Activated naive CD4-positive, alpha-beta T cell treated with anti-CD3 and anti-CD28 coated beads, Interleukin-2, amount 50 U/mL, for 24 hours (primary cell): ENCODE measurements at regions not wholly inside any gene's neighbourhood (a gene's known extent, or its start where the extent isn't known, plus 50 kb on each side); places are given as distances from the start of the nearest gene placed in this dataset.
"Not testable (repeated sequence)": the region's sequence is repeated elsewhere in the genome, so short reads cannot be mapped to it uniquely, and the experiment has no call there.

Experiments used
- H3K27ac Mint-ChIP-seq: one replicate; pipeline ENCODE4 v1.8.0; 2021; ENCODE audit warnings: mild to moderate bottlenecking, mixed read lengths
- H3K27me3 Mint-ChIP-seq: one replicate; pipeline ENCODE4 v1.8.0; 2021; ENCODE audit warnings: mixed read lengths
- H3K36me3 Mint-ChIP-seq: one replicate; pipeline ENCODE4 v1.8.0; 2021; ENCODE audit warnings: mixed read lengths
- H3K4me1 Mint-ChIP-seq: one replicate; pipeline ENCODE4 v1.8.0; 2021; ENCODE audit warnings: mixed read lengths
- H3K4me3 Mint-ChIP-seq: one replicate; pipeline ENCODE4 v1.8.0; 2021; ENCODE audit warnings: mild to moderate bottlenecking, mixed read lengths
- H3K9me3 Mint-ChIP-seq: one replicate; pipeline ENCODE4 v1.8.0; 2021; ENCODE audit warnings: mixed read lengths

DNA sequence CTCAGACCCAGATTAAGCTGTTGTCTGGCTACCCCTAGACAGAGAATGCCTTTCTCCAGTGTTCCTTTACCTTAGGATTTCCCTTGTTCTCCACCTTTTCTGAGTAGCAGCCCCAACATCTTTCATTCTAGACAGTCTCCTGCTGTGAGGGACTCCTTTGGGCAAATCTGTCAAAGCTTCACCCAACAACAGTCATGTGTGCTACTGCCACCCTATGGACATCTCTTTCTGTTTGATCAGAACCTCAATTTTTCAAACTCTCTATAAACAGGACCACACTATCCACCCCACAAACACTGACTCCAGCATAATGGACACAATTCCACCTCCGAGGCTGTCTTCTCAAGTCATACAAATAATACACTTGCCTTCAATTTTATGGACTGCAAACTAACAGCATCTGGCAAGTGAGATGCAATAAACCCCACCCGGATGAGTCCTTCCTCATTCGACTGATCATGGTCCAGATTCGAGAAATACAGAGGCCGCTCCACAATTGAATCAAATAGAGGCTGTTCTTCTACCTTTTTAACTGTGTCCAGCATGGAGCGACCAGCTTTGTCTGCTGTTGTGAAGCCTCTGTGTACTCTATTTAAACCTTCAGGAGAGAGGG is 1253.6 kb downstream of the RPIA start:
- not testable (repeated sequence) for H3K36me3 Mint-ChIP-seq, H3K4me1 Mint-ChIP-seq, H3K4me3 Mint-ChIP-seq, H3K27ac Mint-ChIP-seq, H3K27me3 Mint-ChIP-seq, H3K9me3 Mint-ChIP-seq

DNA sequence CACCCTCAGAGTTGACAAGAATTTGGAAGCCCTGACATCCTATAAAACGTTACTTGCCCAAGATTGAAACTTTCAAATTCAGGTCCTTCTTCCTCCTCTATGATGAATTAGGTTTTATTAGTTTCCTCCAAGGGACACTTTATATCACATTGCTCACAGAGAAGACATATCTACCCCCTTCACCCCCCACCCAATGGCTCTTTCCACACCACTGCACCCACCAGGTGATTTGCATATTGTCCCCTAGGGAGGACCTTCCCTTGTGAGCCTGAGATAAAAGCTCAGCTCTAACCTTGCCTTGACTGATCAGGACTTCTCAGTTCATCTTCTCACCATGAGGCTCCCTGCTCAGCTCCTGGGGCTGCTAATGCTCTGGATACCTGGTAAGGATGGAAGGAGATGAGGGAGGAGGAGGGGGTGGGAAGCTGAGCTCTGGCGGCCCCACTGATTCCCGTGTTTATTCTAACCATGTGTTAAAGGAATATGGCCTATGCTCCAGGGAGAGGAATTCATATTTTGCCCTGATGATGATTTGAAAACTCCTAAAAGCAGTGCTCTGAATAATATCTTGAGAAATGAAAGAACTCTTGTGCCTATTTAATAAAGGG is 1255.8 kb downstream of the RPIA start:
- not testable (repeated sequence) for H3K27me3 Mint-ChIP-seq, H3K9me3 Mint-ChIP-seq, H3K27ac Mint-ChIP-seq, H3K4me1 Mint-ChIP-seq, H3K4me3 Mint-ChIP-seq, H3K36me3 Mint-ChIP-seq

GRCh38 chr2:89948102-89948501 is 1256.6 kb downstream of the RPIA start:
- H3K9me3 Mint-ChIP-seq, H3K27ac Mint-ChIP-seq, H3K27me3 Mint-ChIP-seq, H3K4me1 Mint-ChIP-seq, H3K36me3 Mint-ChIP-seq, H3K4me3 Mint-ChIP-seq: not testable (repeated sequence)

- not testable (repeated sequence) for H3K9me3 Mint-ChIP-seq, H3K27me3 Mint-ChIP-seq, H3K4me3 Mint-ChIP-seq, H3K36me3 Mint-ChIP-seq, H3K27ac Mint-ChIP-seq, H3K4me1 Mint-ChIP-seq
Measured at GRCh38 chr2:89950807-89951206, 1259.3 kb downstream of the RPIA start.

GRCh38 chr2:89957236-89957635 is 1265.8 kb downstream of the RPIA start:
- H3K36me3 Mint-ChIP-seq, H3K9me3 Mint-ChIP-seq, H3K4me1 Mint-ChIP-seq, H3K27ac Mint-ChIP-seq, H3K4me3 Mint-ChIP-seq, H3K27me3 Mint-ChIP-seq: not testable (repeated sequence)

- H3K27ac Mint-ChIP-seq, H3K4me1 Mint-ChIP-seq, H3K4me3 Mint-ChIP-seq, H3K9me3 Mint-ChIP-seq, H3K36me3 Mint-ChIP-seq, H3K27me3 Mint-ChIP-seq: not testable (repeated sequence)
Measured at GRCh38 chr2:89959729-89960378, 1268.4 kb downstream of the RPIA start.

- not testable (repeated sequence) for H3K9me3 Mint-ChIP-seq, H3K4me3 Mint-ChIP-seq, H3K4me1 Mint-ChIP-seq, H3K27me3 Mint-ChIP-seq, H3K27ac Mint-ChIP-seq, H3K36me3 Mint-ChIP-seq
Measured at GRCh38 chr2:89960570-89960969, 1269.1 kb downstream of the RPIA start.

DNA sequence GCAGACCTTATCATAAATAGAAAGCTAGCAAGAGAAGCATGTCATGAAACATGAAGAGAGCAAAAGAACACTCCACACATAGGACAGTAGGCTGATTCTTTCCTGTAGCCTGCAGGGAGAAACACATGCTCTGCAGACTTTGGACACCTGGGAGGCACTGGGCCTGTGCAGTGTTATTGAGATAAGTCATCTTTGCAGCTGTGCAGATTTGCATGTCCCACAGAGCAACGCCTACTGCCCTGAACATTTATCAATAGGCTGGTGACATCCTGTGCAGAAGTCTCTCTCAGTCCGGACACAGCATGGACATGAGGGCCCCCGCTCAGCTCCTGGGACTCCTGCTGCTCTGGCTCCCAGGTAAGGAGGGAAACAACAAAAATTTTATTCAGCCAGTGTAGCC is 1277.1 kb downstream of the RPIA start:
- not testable (repeated sequence) for H3K4me1 Mint-ChIP-seq, H3K27me3 Mint-ChIP-seq, H3K36me3 Mint-ChIP-seq, H3K27ac Mint-ChIP-seq, H3K9me3 Mint-ChIP-seq, H3K4me3 Mint-ChIP-seq

- not testable (repeated sequence) for H3K36me3 Mint-ChIP-seq, H3K27ac Mint-ChIP-seq, H3K27me3 Mint-ChIP-seq, H3K4me3 Mint-ChIP-seq, H3K9me3 Mint-ChIP-seq, H3K4me1 Mint-ChIP-seq
Measured at GRCh38 chr2:89969190-89969589, 1277.7 kb downstream of the RPIA start.

- not testable (repeated sequence) for H3K9me3 Mint-ChIP-seq, H3K4me3 Mint-ChIP-seq, H3K4me1 Mint-ChIP-seq, H3K27me3 Mint-ChIP-seq, H3K36me3 Mint-ChIP-seq, H3K27ac Mint-ChIP-seq
Measured at GRCh38 chr2:89973849-89974248, 1282.4 kb downstream of the RPIA start.

DNA sequence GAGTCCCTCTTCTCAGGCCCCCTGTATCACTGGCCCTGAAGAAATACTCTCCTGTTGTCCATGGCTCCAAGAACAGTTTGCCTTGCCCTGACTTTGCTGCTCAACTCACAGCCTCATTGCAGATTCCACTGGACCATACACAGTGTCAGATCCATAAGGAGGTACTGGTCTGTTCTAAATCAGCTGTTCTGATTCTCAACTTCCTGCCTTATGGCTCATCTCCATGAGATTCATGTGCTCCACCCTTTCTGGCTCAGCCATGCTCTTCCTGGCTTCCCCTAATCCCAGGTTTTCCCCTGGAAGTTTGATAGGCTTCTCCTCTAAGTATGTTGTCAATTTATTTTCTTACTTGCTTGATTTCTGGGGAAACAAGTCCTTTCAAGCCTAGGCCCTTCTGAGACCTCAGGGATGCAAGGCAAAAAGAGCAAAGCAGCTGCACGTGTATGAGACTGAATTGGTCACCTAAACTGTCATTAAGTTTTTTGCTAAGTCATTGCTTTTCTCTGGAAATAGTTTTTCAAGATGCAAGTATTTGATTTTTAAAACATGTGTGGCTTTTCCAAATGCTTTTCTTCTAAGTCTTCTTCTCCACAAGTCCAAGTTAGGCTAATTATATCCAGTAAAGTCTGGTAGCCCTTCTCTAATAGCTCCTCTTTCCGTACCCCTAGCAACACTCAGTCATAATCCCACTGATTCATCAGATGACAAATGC is 1288.5 kb downstream of the RPIA start:
- not testable (repeated sequence) for H3K4me3 Mint-ChIP-seq, H3K4me1 Mint-ChIP-seq, H3K27me3 Mint-ChIP-seq, H3K27ac Mint-ChIP-seq, H3K9me3 Mint-ChIP-seq, H3K36me3 Mint-ChIP-seq

GRCh38 chr2:89982246-89982645 is 1290.8 kb downstream of the RPIA start:
- H3K4me3 Mint-ChIP-seq, H3K9me3 Mint-ChIP-seq, H3K36me3 Mint-ChIP-seq, H3K27me3 Mint-ChIP-seq, H3K27ac Mint-ChIP-seq, H3K4me1 Mint-ChIP-seq: not testable (repeated sequence)

DNA sequence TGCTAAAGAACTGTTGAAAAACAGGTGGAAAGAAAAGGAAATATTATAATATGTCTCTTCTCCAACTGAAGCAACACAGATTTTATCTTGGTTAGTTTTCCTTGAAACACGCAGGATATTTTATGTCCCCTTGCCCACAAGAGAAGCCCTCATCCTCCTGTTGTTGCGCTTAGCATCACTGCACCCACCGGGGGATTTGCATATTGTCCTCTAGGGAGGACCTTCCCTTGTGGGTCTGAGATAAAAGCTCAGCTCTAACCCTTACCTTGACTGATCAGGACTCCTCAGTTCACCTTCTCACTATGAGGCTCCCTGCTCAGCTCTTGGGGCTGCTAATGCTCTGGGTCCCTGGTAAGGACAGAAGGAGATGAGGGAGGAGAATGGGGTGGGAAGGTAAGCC is 1294.2 kb downstream of the RPIA start:
- not testable (repeated sequence) for H3K4me3 Mint-ChIP-seq, H3K27ac Mint-ChIP-seq, H3K27me3 Mint-ChIP-seq, H3K9me3 Mint-ChIP-seq, H3K4me1 Mint-ChIP-seq, H3K36me3 Mint-ChIP-seq

DNA sequence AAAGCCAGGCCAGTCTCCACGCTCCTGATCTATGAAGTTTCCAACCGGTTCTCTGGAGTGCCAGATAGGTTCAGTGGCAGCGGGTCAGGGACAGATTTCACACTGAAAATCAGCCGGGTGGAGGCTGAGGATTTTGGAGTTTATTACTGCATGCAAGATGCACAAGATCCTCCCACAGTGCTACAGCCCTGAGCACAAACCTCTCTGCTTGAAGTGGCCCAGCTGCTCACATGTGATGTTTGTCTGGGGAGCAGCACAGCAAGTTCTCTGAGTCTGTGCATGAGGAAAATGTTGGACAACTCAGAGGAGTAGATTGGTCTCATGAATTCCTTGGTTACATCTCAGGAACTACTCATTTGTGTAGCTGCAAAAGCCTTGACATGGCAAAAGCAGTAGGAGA is 1295.1 kb downstream of the RPIA start:
- H3K36me3 Mint-ChIP-seq, result not testable (repeated sequence)

GRCh38 chr2:89996779-89997178 is 1305.3 kb downstream of the RPIA start:
- H3K27me3 Mint-ChIP-seq, H3K36me3 Mint-ChIP-seq, H3K9me3 Mint-ChIP-seq, H3K4me1 Mint-ChIP-seq, H3K27ac Mint-ChIP-seq, H3K4me3 Mint-ChIP-seq: not testable (repeated sequence)

More for the DNA sequence above, 1295.1 kb downstream of the RPIA start:
- H3K27ac Mint-ChIP-seq, H3K4me3 Mint-ChIP-seq, H3K9me3 Mint-ChIP-seq, H3K27me3 Mint-ChIP-seq, H3K4me1 Mint-ChIP-seq: not testable (repeated sequence)

DNA sequence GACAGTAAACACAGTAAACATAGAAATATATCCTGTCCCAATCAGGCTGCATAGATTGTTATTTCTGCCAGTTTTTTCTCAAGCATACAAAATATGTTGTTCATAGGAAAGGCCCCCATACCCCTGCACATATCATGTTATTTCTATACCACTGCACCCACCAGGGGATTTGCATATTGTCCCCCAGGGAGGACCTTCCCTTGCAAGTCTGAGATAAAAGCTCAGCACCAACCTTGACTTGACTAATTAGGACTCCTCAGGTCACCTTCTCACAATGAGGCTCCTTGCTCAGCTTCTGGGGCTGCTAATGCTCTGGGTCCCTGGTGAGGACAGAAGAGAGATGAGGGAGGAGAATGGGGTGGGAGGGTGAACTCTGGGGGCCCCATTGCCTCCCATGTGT is 1313.1 kb downstream of the RPIA start:
- H3K27ac Mint-ChIP-seq, H3K9me3 Mint-ChIP-seq, H3K27me3 Mint-ChIP-seq, H3K4me3 Mint-ChIP-seq, H3K4me1 Mint-ChIP-seq, H3K36me3 Mint-ChIP-seq: not testable (repeated sequence)
